Trophoblast cell (in vitro differentiated cells and primary cell): ENCODE measurements at regions not wholly inside any gene's neighbourhood (a gene's known extent, or its start where the extent isn't known, plus 50 kb on each side); places are given as distances from the start of the nearest gene placed in this dataset.

Experiments
- DNase-seq, 2 donors: peaks; one replicate each; pipeline ENCODE4 v3.0.0-alpha.2; 2016
- H2AFZ ChIP-seq: 2 replicates; pipeline ENCODE4 v1.6.1; 2013; ENCODE audit warnings: low read length, moderate library complexity, mild to moderate bottlenecking; ENCODE audit not compliant: insufficient read depth, poor library complexity
- H2AK5ac ChIP-seq: 2 replicates; pipeline ENCODE4 v1.6.1; 2013; ENCODE audit warnings: mild to moderate bottlenecking, low read length
- H2BK120ac ChIP-seq: 2 replicates; pipeline ENCODE4 v1.6.1; 2013; ENCODE audit warnings: low read length, mild to moderate bottlenecking, moderate library complexity; ENCODE audit not compliant: insufficient read depth, poor library complexity
- H2BK12ac ChIP-seq: 2 replicates; pipeline ENCODE4 v1.6.1; 2013; ENCODE audit warnings: mild to moderate bottlenecking, low read length, moderate library complexity
- H2BK5ac ChIP-seq: 2 replicates; pipeline ENCODE4 v1.6.1; 2013; ENCODE audit warnings: low read length, low read depth, moderate library complexity, mild to moderate bottlenecking; ENCODE audit not compliant: poor library complexity
- H3K14ac ChIP-seq: 2 replicates; pipeline ENCODE4 v1.6.1; 2013; ENCODE audit warnings: mild to moderate bottlenecking, low read length
- H3K18ac ChIP-seq: 2 replicates; pipeline ENCODE4 v1.6.1; 2013; ENCODE audit warnings: mild to moderate bottlenecking, low read length
- H3K23ac ChIP-seq: 2 replicates; pipeline ENCODE4 v1.6.1; 2013; ENCODE audit warnings: low read length
- H3K27ac ChIP-seq: 2 replicates; pipeline ENCODE4 v1.5.1; 2013; ENCODE audit warnings: low read depth, mild to moderate bottlenecking, inconsistent platforms, low read length, moderate library complexity
- H3K27me3 ChIP-seq: 2 replicates; pipeline ENCODE4 v1.6.1; 2013; ENCODE audit warnings: inconsistent platforms, mild to moderate bottlenecking, low read length, moderate library complexity; ENCODE audit not compliant: insufficient read depth
- H3K36me3 ChIP-seq, 2 experiments: 1 replicate in 1 of 2; 2 replicates in 1 of 2; pipeline ENCODE4 v1.6.1; 2013; ENCODE audit warnings: low read length in 2 of 2, mild to moderate bottlenecking in 2 of 2, moderate library complexity in 1 of 2; ENCODE audit not compliant: insufficient read depth in 2 of 2, control insufficient read depth in 1 of 2
- H3K4ac ChIP-seq: 2 replicates; pipeline ENCODE4 v1.6.1; 2013; ENCODE audit warnings: low read depth, mild to moderate bottlenecking, low read length, moderate library complexity
- H3K4me1 ChIP-seq, 2 experiments: 1 replicate in 1 of 2; 2 replicates in 1 of 2; pipeline ENCODE4 v1.6.1; 2013; ENCODE audit warnings: low read length in 2 of 2, mild to moderate bottlenecking in 2 of 2, moderate library complexity in 1 of 2; ENCODE audit not compliant: insufficient read depth in 2 of 2, control insufficient read depth in 1 of 2
- H3K4me2 ChIP-seq: 2 replicates; pipeline ENCODE4 v1.6.1; 2013; ENCODE audit warnings: inconsistent platforms, mild to moderate bottlenecking, low read length, moderate library complexity
- H3K4me3 ChIP-seq: 2 replicates; pipeline ENCODE4 v1.5.1; 2013; ENCODE audit warnings: mild to moderate bottlenecking, low read depth, low read length, inconsistent platforms
- H3K79me1 ChIP-seq: one replicate; pipeline ENCODE4 v1.6.1; 2013; ENCODE audit warnings: low read length
- H3K79me2 ChIP-seq: 2 replicates; pipeline ENCODE4 v1.6.1; 2013; ENCODE audit warnings: low read length, mild to moderate bottlenecking; ENCODE audit not compliant: control insufficient read depth, insufficient read depth, poor library complexity
- H3K9ac ChIP-seq: 2 replicates; pipeline ENCODE4 v1.6.1; 2013; ENCODE audit warnings: mild to moderate bottlenecking, low read length
- H3K9me3 ChIP-seq: 2 replicates; pipeline ENCODE4 v1.6.1; 2013; ENCODE audit warnings: low read depth, mild to moderate bottlenecking, control low read depth, inconsistent platforms, low read length; ENCODE audit not compliant: insufficient read depth
- H4K12ac ChIP-seq: 2 replicates; pipeline ENCODE4 v1.6.1; 2013; ENCODE audit warnings: low read depth, mild to moderate bottlenecking, low read length, moderate library complexity
- H4K8ac ChIP-seq: 2 replicates; pipeline ENCODE4 v1.6.1; 2013; ENCODE audit warnings: low read depth, mild to moderate bottlenecking, low read length, moderate library complexity
- H4K91ac ChIP-seq: one replicate; pipeline ENCODE4 v1.6.1; 2013; ENCODE audit warnings: low read depth, mild to moderate bottlenecking, low read length, moderate library complexity
- WGBS: extraction: QIAGEN DNeasy Blood & Tissue Kit; methylation state at CpG from one replicate; pipeline ENCODE4 v1.1.7; 2013; ENCODE audit warnings: missing lambda C conversion rate; ENCODE audit not compliant: insufficient read length, insufficient coverage; ENCODE audit errors: extremely low coverage; 5-methylcytosine and 5-hydroxymethylcytosine counted together

DNA sequence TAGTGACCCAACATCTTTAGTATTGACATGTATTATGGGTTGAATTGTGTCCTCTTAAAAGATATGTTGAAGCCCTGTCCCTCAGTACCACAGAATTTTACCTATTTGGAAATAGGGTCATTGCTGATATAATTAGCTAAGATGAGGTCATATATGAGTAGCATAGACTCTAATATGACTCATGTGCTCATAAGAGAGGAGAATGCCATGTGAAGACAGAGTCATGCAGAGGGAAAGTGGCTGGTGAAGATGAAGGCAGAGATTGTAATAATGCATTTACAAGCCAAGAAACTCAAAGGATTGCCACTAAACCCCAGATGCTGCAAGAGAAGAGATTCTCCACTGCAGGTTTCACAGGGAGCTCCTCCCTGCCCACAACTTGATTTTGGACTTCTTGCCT, 496.4 kb downstream of the KIF20B start:
- H3K79me2 ChIP-seq, result no peaks in the 10 kb centered on the region
- H2BK12ac ChIP-seq, result no peak overlapping the region
- no peak overlapping the region for H2AFZ ChIP-seq
- no peak overlapping the region for H3K18ac ChIP-seq
- H2AK5ac ChIP-seq, result no peak overlapping the region
- H3K27ac ChIP-seq, result no peak overlapping the region
- no peaks in the 10 kb centered on the region for H3K4me1 ChIP-seq
- no peaks in the 10 kb centered on the region for H3K27me3 ChIP-seq
- no peaks in the 10 kb centered on the region for H3K36me3 ChIP-seq
- no peak overlapping the region for H3K23ac ChIP-seq
- no peaks in the 10 kb centered on the region for H3K9me3 ChIP-seq
- no peak overlapping the region for H3K4me2 ChIP-seq
- H4K91ac ChIP-seq, result no peak overlapping the region
- H2BK5ac ChIP-seq, result no peak overlapping the region
- no peaks in the 10 kb centered on the region for H3K79me1 ChIP-seq
- H3K14ac ChIP-seq, result no peak overlapping the region
- no peak overlapping the region for H3K4ac ChIP-seq
- H4K8ac ChIP-seq, result no peak overlapping the region
- H4K12ac ChIP-seq, result no peak overlapping the region
- DNase-seq, result peak in 1 of 2 donors; percentile 29
- no peak overlapping the region for H3K4me3 ChIP-seq
- no peak overlapping the region for H2BK120ac ChIP-seq
- H3K9ac ChIP-seq, result no peak overlapping the region

DNA sequence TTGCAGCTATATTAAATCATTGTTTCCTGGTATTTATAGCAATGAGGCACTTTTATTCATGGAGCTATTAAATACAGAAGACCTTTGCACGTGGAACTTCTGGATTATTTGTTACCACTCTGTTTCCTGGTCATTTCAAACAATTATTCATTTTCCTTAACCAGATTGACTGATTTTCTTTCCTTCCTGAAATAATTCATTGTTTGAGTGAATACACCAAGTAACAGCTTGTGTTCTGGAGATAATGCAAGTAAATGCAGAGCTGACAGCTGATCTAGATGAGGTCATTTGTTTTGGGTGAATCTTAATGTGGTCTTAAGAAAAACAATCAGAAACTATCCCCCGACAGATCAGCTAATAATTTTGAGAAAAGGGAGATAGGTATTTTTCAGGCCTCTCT, 497.7 kb downstream of the KIF20B start:
- H3K4ac ChIP-seq, result no peak overlapping the region
- no peak overlapping the region for H4K8ac ChIP-seq
- H4K12ac ChIP-seq, result no peak overlapping the region
- H3K23ac ChIP-seq, result no peak overlapping the region
- no peaks in the 10 kb centered on the region for H3K4me1 ChIP-seq
- H3K36me3 ChIP-seq, result no peaks in the 10 kb centered on the region
- no peak overlapping the region for H4K91ac ChIP-seq
- H3K4me3 ChIP-seq, result no peak overlapping the region
- no peaks in the 10 kb centered on the region for H3K79me2 ChIP-seq
- no peak for DNase-seq
- H2BK120ac ChIP-seq, result no peak overlapping the region
- no peak overlapping the region for H3K27ac ChIP-seq
- H2BK12ac ChIP-seq, result no peak overlapping the region
- H3K9ac ChIP-seq, result no peak overlapping the region
- no peaks in the 10 kb centered on the region for H3K9me3 ChIP-seq
- no peak overlapping the region for H3K14ac ChIP-seq
- H2AFZ ChIP-seq, result no peak overlapping the region
- H2BK5ac ChIP-seq, result no peak overlapping the region
- H3K27me3 ChIP-seq, result no peaks in the 10 kb centered on the region
- H3K79me1 ChIP-seq, result no peaks in the 10 kb centered on the region
- no CpG with 5 or more reads among the region's 2 CpGs for WGBS
- H3K4me2 ChIP-seq, result no peak overlapping the region
- H2AK5ac ChIP-seq, result no peak overlapping the region
- H3K18ac ChIP-seq, result no peak overlapping the region

DNA sequence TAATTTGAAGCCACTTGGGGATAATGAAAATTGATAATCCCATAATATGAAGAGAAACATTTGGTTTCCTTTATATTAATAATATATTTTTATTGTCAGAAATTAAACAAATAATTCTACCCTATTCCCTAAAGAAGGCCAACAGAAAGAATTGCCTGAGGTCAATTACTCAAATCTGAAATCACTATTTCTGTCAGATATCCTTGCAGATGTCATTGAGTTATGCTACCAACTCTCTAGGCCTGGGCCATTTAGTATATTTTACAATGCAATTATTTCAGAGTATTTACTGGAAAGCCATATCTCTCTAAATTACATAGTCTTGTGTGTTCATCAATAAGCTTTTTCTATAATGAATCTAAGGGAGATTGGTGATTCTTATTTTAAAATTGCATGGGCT, 498.1 kb downstream of the KIF20B start:
- H3K79me2 ChIP-seq, result no peaks in the 10 kb centered on the region
- H3K9ac ChIP-seq, result no peak overlapping the region
- H2AFZ ChIP-seq, result no peak overlapping the region
- no peaks in the 10 kb centered on the region for H3K36me3 ChIP-seq
- H3K4ac ChIP-seq, result no peak overlapping the region
- no peak overlapping the region for H3K27ac ChIP-seq
- H2BK12ac ChIP-seq, result no peak overlapping the region
- no peak overlapping the region for H2AK5ac ChIP-seq
- no peak overlapping the region for H3K23ac ChIP-seq
- H2BK120ac ChIP-seq, result no peak overlapping the region
- H3K4me2 ChIP-seq, result no peak overlapping the region
- no peak overlapping the region for H2BK5ac ChIP-seq
- no peak overlapping the region for H3K14ac ChIP-seq
- H4K8ac ChIP-seq, result no peak overlapping the region
- no peak overlapping the region for H3K18ac ChIP-seq
- H3K79me1 ChIP-seq, result no peaks in the 10 kb centered on the region
- H3K4me1 ChIP-seq, result no peaks in the 10 kb centered on the region
- H3K4me3 ChIP-seq, result no peak overlapping the region
- no peak overlapping the region for H4K12ac ChIP-seq
- H3K27me3 ChIP-seq, result no peaks in the 10 kb centered on the region
- H4K91ac ChIP-seq, result no peak overlapping the region
- DNase-seq, result no peak
- no peaks in the 10 kb centered on the region for H3K9me3 ChIP-seq

DNA sequence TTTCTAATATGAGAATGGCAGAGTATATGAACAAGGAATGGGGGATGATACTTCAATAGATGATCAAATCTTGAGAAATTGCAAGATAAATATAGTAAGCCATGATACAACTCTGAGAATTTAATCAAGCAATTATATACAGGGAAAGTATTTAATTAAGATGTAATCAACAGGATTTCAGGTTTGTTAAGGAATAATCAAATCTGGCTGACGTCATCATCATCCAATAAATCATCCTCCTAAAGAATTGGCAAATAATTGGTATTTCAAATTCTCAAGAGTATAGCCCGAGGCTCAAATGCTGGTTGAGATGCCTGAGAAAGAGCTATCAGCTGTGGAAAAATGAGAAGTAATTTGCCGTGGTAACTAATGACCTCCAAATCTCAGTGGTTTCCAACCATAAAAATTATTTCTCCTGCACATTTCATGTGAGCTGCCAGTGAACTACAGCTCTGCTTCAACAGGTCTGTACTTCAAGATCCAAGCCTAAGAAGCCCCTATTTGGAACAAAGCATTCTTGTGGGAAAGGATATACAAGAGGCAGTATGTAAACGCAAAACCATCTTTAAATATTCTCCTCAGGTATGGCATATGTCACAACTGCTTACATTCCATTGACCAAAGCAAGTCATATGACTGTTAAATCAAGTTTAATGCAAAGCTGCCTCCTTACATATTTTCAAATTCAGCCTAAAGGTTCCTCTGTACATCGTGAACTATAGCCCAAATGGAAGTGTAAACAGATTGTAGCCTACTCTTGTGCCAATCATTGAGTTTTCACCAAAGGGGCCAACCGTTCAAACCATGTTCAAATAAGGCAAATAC, 503.0 kb downstream of the KIF20B start:
- Histone ChIP-seq H4K91ac (no peak overlapping the region), H2BK12ac (no peak overlapping the region), H2AFZ (no peak overlapping the region), H3K4me3 (no peak overlapping the region), H3K4ac (no peak overlapping the region), H4K12ac (no peak overlapping the region), H2AK5ac (no peak overlapping the region), H3K23ac (no peak overlapping the region), H4K8ac (no peak overlapping the region), H3K27me3 (no peaks in the 10 kb centered on the region), H3K36me3 (no peaks in the 10 kb centered on the region), H3K27ac (no peak overlapping the region), H3K4me2 (no peak overlapping the region), H3K79me1 (no peaks in the 10 kb centered on the region), H3K14ac (no peak overlapping the region), H3K18ac (no peak overlapping the region), H3K9me3 (no peaks in the 10 kb centered on the region), H3K4me1 (no peaks in the 10 kb centered on the region), H3K9ac (no peak overlapping the region), H2BK5ac (no peak overlapping the region), H2BK120ac (no peak overlapping the region), H3K79me2 (no peaks in the 10 kb centered on the region)
- peak in 1 of 2 donors; percentile 73 for DNase-seq
- no CpG with 5 or more reads among the region's 6 CpGs for WGBS
